ENCODE measurements at regions not wholly inside any gene's neighbourhood (a gene's known extent, or its start where the extent isn't known, plus 50 kb on each side); places are given as distances from the start of the nearest gene placed in this dataset.
A peak's percentile ranks its signal among the peaks of the same experiment; 100 is the strongest.

- Histone ChIP-seq H3T11ph (ENCODE audit: low read length) (no peak overlapping the region), H3K9me3 (ENCODE audit: control insufficient read depth, low read depth, low read length) (no peaks in the 10 kb centered on the region), H2BK20ac (ENCODE audit: low read depth, low read length, poor library complexity, severe bottlenecking) (no peak overlapping the region), H2BK15ac (ENCODE audit: low read depth, low read length) (no peak overlapping the region), H3K18ac (ENCODE audit: insufficient read length, low read depth, low read length) (no peak overlapping the region), H2BK12ac (ENCODE audit: insufficient read length, low read depth, low read length) (no peak overlapping the region), H4K8ac (replicated peaks; ENCODE audit: insufficient read length, low read depth, low read length) (no peak overlapping the region), H3K79me1 (ENCODE audit: insufficient read depth, low read depth, low read length, poor library complexity, severe bottlenecking) (no peaks in the 10 kb centered on the region), H2BK5ac (ENCODE audit: insufficient read length, low read length) (no peak overlapping the region), H3K23ac (ENCODE audit: insufficient read length, low read depth, low read length) (no peak overlapping the region), H2AK5ac (ENCODE audit: insufficient read length, low read length) (no peak overlapping the region), H4K20me1 (ENCODE audit: control insufficient read depth, insufficient read depth, insufficient read length) (no peaks in the 10 kb centered on the region), H3K9ac (ENCODE audit: extremely low read depth, insufficient read length, low read length) (no peak overlapping the region), H4K91ac (ENCODE audit: insufficient read length, low read depth, low read length) (no peak overlapping the region), H3K23me2 (ENCODE audit: insufficient read length, low read depth, low read length, poor library complexity, severe bottlenecking) (no peaks in the 10 kb centered on the region), H3K79me2 (ENCODE audit: insufficient read depth, low read length) (no peaks in the 10 kb centered on the region), H3K56ac (ENCODE audit: insufficient read length, low read depth, low read length) (no peak overlapping the region), H2BK120ac (ENCODE audit: low read depth, low read length, poor library complexity, severe bottlenecking) (no peak overlapping the region), H3K27me3 (ENCODE audit: insufficient read depth, low read length) (no peaks in the 10 kb centered on the region), H3K4ac (ENCODE audit: low read depth, low read length) (no peak overlapping the region), H3K14ac (ENCODE audit: insufficient read depth, low read length) (no peak overlapping the region), H4K5ac (ENCODE audit: insufficient read length, low read depth, low read length) (no peak overlapping the region), H2AFZ (ENCODE audit: low read length) (no peak overlapping the region), H3K4me2 (ENCODE audit: insufficient read depth, insufficient read length, low read length) (no peak overlapping the region), H3K27ac (ENCODE audit: insufficient read length, low read depth, low read length) (no peak overlapping the region), H3K4me1 (ENCODE audit: insufficient read depth, low read length) (no peaks in the 10 kb centered on the region)
- no peaks in the 10 kb centered on the region for H3K27me3 Mint-ChIP-seq (ENCODE audit: low read depth)
- no peak for DNase-seq
- TF ChIP-seq CTCF (conservative IDR thresholded peaks at IDR 0.05): peak; percentile 50
- WGBS (ENCODE audit: extremely low coverage, insufficient read length, low lambda C conversion rate): no CpG with 5 or more reads among the region's 1 CpG
- H3K27ac Mint-ChIP-seq: no peak overlapping the region
- H3K36me3 Mint-ChIP-seq (ENCODE audit: insufficient read depth in 1 of 3, low read depth in 3 of 3): peaks cover 0 to 7% (median 5%) of the 10 kb centered on the region in 3 experiments; a peak in 4 of 7 replicates
- H3K4me1 Mint-ChIP-seq: no peaks in the 10 kb centered on the region
- no peak overlapping the region for H3K4me3 Mint-ChIP-seq
- H3K9me3 Mint-ChIP-seq: peaks cover 3 to 6% of the 10 kb centered on the region in 2 experiments; a peak in 3 of 5 replicates
These were observed 393.1 kb downstream of the PLOD2 start for GRCh38 chr3:145767909-145768308.

Measured in H9 (cell line).